ENCODE measurements at regions not wholly inside any gene's neighbourhood (a gene's known extent, or its start where the extent isn't known, plus 50 kb on each side); places are given as distances from the start of the nearest gene placed in this dataset.

DNA sequence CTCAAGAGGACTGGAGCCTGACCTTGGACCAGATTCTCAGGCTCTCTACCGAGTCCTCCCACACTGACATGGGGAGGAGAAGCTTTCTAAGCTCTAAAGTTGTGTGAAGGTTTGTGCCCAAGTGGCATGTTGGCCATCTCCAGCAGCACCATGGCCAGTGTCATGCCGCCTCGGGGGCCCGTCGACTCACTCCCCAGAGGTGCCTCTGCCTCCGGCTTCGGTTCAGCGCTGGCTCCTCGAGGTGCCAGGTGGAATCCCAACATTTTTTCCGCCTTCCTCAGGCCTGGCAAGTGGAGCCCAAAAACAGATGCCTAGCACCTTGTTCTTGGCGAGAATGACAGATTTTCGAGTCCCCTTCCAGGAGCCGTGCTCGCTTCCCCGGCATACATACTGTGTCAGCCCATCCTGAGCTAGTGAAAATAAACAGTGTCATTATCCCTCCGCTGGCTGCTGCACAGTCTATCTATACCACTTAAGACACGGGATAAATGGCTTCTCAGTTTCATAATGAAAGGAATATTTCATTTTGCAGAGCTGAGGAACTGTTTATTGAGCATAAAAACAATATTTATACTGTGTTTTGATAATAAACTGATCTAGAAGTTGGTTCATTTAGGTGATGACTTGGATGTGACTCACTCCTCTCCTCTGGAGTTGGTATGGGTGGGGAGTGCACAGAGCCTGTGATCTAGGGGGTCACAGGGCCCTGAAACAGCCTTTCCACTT is 328.5 kb upstream of the TLE3 start:
- no peak for DNase-seq (ENCODE audit: low spot score)

GRCh38 chr15:70424937-70425411 is 327.3 kb upstream of the TLE3 start:
- no peak for DNase-seq (ENCODE audit: low spot score)

GRCh38 chr15:70423267-70423666 is 325.6 kb upstream of the TLE3 start:
- DNase-seq (ENCODE audit: low spot score): no peak

DNA sequence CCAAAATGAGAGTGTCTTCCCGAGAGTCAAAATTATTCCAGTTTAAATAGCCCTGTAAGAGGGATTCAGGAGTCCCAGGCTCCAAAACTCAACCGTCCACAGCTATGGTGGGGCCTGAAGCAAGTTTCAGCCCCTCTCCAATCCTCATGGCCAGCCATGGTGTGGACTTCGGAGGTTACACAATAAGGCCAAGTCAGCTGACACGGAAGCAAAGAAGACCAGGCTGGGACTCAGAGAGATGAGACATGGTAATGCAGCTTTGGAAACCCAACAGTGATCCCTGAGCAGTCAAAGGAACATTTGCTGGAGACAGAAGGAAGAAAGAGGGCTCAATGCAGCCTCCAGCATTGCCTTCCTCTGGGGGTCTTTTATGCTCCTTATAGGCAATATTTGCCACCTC is 324.6 kb upstream of the TLE3 start:
- DNase-seq (ENCODE audit: low spot score): no peak

- DNase-seq (ENCODE audit: low spot score): no peak
These were observed 323.3 kb upstream of the TLE3 start for GRCh38 chr15:70420948-70421482.

GRCh38 chr15:70420086-70420947 is 322.6 kb upstream of the TLE3 start:
- DNase-seq (ENCODE audit: low spot score): no peak

- no peak for DNase-seq (ENCODE audit: low spot score)
These were observed 321.2 kb upstream of the TLE3 start for GRCh38 chr15:70418943-70419342.

DNA sequence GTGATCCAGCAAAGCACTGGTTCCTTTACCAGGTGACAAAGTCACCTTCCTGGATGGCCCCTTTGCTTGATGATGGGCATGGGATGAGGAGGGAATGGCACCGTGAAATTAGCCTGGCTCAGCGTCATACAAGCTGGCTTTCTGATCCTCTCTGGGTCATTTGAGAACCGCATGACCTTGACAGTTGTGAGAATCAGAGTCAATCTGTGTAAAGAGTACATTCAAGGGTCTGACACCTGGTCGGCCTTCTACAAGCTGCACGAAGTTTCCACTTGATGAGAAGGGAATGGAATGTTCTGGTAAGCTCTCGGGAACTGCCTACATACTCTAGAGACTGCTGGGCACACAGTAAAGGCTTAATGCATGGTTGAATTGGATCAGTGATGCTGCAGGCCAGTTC is 319.8 kb upstream of the TLE3 start:
- no peak for DNase-seq (ENCODE audit: low spot score)

- DNase-seq (ENCODE audit: low spot score): no peak
These were observed 319.1 kb upstream of the TLE3 start for GRCh38 chr15:70416829-70417228.

DNA sequence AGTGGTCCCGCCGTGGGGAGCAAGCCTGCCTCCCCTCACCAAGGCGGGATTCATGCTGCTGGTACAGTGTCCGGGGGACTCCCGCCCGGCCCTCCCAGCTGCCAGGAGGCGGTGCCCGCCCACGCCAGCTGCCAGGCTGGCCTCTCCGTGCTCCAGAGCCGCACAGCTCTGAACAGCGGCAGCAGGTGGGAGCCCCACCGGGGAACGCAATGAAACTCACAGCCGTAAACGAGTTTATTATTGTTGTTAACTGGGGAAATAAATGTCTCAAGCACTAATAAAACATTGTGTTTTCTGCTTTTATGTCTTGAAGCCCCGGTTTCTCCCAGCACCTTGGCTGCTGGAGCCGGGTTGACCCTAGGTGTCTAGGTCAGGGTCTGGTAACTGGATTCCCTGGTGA is 317.7 kb upstream of the TLE3 start:
- no peak for DNase-seq (ENCODE audit: low spot score)

DNA sequence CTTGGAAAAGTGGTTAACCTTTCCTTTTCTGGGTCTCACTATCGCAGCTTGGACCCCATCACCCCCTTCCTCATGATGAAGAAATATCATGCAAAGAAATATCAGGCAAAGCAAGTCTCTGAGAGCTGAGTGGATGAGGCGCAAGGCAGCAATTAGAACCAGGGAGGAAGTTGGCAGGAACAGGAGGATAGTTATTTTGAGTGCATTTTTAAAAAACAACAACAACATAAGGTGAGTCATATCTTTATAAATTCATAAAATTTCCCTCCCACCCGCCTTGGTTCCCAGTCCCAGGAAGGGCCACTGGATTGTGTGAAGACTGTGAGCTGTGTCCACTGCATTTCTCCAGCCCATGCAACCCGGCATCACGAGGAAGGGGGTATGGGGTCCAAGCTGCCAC is 316.9 kb upstream of the TLE3 start:
- no peak for DNase-seq (ENCODE audit: low spot score)

DNA sequence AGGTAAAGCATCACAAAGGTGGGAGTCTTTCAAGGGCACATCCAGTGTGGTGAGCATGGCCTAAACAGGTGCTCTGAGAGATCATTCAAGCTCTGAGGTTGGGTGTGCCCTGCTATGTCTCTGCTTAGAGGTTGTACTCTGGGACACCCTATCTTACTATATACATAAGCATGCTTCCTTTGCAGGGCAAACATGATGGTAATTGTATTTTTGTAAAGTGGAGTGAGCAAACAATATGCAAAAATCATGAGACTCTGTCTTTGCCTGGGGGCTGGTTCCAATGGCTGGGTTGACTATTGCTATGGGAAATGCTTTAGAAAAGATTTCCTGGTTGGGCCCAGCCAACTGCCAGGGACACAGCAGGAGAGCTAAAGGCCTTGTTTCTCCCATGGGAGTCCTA is 315.1 kb upstream of the TLE3 start:
- DNase-seq (ENCODE audit: low spot score): no peak

DNA sequence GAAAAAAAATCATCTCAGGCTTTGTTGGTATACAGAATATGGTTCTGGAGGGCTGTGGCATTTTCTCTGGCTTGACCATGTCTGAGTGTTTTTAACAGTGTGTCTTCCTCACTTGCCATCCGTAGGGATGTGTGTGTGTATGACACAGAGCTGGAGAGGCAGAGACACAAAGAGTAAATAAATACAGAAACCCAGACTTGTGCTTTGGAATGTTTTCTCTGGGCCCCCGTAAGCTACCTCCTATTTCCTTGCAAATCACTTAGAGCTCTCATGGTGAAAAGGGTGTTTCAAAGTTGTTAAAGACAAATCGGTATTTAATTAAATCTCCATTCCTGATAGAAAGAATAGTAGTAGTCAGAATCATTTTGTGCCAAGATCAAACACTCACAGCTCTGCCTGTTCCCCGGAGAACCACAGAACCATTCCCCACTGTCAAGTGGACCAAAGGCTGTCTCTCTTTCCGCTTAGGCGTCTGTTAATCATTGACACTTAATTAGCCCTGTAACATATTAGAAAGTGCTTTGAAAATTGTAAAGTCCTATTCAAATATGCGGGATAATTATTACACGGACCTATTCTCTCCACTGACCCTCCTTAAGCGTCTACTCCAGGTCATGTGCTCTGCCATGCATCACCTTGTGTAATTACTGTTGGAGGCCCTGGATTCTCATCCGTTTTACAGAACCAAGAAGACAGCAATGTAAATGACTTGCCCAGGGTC is 313.6 kb upstream of the TLE3 start:
- DNase-seq (ENCODE audit: low spot score): no peak

- DNase-seq (ENCODE audit: low spot score): no peak
These were observed 312.8 kb upstream of the TLE3 start for GRCh38 chr15:70410371-70410985.

GRCh38 chr15:70409388-70409787 is 311.7 kb upstream of the TLE3 start:
- DNase-seq (ENCODE audit: low spot score): no peak

DNA sequence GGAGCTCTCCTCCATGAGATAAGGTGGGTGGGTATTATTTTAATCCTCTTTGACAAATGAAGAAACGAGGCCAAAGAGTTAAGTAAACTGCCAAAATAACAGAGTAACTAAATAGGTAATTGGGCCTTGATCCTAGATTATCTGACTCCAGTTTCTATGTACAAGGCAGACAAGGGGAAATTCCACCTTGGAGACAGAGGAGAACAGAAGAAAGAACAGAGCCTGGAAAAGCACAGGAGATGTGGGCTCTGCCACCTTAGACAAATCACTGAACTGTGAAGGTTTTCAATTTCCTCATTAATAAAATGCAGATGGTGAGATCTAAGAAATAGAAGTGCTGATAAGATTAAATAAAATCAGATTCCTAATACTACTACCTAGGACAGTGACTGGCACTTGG is 310.2 kb upstream of the TLE3 start:
- DNase-seq (ENCODE audit: low spot score): no peak

DNA sequence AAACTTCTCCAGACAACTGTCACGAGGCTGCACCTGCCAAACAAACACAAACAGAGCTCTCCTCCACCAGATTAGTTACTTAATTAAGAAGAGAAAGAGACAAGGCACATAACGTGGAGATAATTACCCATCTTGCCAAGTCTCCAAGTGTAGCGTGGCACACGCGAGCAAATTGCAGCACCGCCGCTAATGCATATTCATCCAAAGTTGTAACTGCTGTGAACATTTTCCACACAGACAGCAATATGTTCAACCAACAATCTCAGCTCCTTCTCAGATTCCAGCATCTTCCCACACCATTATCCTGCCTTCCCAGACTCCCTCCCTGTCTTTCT is 309.6 kb upstream of the TLE3 start:
- no peak for DNase-seq (ENCODE audit: low spot score)

- DNase-seq (ENCODE audit: low spot score): no peak
These were observed 309.1 kb upstream of the TLE3 start for GRCh38 chr15:70406617-70407335.

GRCh38 chr15:70401709-70402108 is 304.0 kb upstream of the TLE3 start:
- no peak for DNase-seq (ENCODE audit: low spot score)

DNA sequence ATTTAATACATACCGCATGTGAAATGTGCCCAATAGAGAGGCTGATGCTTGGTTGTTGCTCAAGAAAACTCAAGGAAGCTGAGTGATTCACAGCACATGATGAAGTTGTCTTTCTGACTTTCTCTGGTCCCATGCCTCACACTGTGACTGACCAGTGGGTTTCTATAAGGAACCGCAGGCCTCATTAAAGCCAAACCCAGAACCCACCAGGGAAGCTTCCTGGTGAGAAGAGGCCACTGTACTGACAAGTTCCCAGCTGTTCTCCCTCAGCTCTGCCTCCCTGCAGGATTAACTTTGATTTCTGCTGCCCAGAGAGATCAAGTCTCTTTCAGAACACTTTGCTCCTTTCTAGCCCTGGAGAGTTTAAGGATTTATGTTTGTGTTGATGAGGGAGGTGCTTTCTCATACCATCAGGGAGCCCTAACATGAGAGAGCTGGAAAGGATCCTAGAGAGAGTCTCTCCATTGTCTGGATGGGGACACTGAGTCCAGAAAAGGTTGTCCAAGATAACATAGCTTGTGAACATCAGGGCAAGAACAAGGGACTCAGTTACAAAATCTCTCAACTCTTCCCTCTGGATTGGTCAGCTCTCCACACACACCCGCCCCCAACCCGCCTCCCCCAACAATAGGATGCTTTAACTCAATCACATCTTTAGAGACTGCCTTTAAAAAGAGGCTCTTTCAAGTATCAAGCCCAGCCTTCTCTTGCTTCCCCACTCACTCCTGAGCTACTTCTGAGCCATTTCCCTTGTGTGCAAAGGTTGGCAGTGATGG is 303.2 kb upstream of the TLE3 start:
- no peak for DNase-seq (ENCODE audit: low spot score)

DNA sequence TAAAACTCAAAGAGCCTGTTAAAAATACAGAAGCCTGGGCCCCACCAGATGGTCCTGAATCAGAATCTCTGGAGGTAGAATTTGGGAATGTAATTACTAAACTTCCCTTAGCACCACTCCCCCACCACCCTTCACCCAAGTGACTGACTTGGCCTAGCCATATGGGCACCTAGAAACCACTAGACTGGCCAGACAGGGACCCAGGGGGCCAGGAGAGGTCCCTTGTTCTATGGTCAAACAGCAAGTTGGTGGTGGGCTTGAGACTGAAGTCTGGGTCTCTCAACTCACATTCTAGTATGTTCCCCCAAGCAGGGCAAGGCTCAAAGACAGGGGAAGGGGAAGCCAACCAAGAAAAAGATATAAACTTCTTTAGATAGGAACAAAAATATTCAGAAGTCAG is 301.5 kb upstream of the TLE3 start:
- DNase-seq (ENCODE audit: low spot score): no peak
